GM21447 (cell line): ENCODE measurements at regions not wholly inside any gene's neighbourhood (a gene's known extent, or its start where the extent isn't known, plus 50 kb on each side); places are given as distances from the start of the nearest gene placed in this dataset.
A peak's percentile ranks its signal among the peaks of the same experiment; 100 is the strongest.

Experiments
- ATAC-seq: cut with Tn5 transposase; IDR thresholded peaks from one replicate; pipeline ENCODE4 v1.9.1; 2021; ENCODE audit not compliant: unreplicated experiment

DNA sequence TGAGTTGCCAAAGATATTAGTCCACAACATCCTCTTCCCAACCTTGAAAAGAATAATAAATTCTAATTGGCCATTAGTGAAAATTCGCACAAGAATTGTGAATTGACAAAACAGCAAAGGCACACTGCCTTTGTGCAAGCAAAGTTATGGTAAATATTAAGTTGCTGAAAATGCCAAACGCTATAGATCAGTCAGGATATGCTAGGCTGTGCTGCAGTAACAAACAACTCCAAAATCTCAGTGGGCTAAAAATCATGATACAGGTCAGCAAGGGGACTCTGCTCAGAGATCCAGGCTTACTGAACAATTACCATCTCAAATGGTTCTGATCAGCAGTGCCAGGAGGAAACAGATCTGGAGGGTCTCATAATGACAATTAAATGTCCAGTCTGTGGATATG lies 238.0 kb upstream of the IGF1R start:
- no peak for ATAC-seq

DNA sequence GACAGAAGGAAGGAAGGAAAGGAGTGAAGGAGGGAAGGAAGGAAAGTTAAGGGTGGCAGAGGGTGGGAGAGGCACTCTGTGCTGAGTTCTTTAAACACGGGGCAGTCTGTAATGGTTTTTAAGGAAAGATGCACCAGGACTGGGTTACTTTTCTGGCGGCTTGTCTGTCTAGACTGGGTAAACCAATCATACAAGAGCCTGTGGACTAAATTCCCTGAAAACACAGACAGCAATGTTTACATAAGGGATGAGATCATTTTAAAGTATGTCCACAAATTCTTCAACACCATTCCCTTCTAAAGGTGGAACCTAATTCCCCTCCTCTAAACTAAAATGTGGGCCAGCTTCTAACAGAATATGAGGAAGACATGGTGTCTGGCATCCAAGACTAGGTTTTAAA lies 235.5 kb upstream of the IGF1R start:
- no peak for ATAC-seq

DNA sequence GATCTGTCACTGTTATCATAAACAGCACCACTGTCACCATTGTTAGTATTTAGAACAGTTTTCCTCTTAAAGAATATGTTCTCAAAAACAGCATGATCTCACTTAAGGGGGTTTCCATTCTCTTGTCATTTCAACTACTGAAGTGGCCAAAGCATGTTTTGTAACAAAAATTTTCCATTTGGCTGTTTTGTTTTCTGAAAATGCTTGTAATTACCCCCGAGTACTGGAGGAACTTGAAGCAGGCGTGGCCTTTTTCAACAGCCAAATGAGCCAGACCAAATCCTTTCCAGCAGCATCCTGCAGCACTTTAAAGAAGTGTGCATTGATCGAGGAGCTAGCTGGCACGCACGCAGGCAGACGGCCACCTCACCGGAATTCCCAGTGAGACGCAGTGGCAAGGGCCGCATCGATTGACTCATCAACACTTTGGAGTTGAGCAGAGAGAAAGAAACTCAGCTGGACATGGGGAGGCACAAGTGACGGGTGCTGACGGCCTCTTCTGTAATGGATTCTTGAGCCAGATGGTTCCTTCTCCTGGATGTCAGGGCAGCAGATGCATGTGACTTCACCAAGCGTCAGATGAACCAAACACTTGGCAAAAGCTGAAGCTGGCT lies 234.3 kb upstream of the IGF1R start:
- ATAC-seq, result no peak

DNA sequence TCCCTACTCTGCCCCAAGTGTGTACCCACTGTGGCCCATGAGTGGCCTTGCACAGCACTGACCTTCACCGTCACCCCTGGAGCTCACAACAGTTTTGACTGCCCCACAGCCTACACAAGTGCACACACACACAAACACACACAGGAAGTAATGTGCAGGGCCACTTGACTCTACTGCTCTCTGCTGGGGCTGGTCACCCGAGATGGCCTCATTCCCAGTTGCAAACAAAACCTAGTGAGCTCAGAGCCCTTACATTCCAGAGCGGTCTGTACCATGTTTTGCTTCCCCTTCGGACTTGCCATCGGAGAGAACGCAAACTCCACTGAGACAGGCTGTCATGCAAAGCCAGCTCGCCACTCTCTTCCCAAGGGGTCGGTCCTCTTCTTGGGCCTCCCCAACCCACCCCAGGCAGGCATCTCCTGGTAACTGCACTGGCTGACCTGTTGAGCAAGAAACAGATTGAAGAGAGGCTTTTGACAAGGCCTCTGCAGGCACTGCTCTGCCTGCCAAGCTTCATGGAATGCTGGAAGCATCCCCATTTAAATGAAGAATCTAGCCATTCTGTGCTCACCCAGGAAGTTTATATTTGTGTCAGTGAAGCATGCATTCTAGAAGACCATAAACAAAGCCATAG lies 232.0 kb upstream of the IGF1R start:
- no peak for ATAC-seq

DNA sequence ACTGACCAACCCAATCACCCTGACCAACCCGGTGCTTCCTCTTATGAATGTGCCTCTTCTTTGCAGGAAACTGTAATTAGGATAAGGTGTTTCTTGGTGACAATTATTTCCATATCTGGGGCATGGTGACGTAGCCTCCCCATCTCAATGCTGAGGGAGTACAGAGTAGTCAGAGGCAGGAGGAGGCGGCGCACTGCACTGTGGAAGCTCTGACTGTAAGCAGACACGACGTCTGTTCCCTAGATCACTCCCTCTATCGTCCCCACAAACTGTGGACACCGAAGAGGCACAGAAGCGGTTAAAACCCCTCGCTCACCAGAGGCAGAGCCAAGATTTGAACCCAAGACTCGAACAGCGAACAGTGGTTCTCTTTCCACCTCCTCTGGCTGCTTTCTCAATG lies 231.0 kb upstream of the IGF1R start:
- ATAC-seq, result no peak

DNA sequence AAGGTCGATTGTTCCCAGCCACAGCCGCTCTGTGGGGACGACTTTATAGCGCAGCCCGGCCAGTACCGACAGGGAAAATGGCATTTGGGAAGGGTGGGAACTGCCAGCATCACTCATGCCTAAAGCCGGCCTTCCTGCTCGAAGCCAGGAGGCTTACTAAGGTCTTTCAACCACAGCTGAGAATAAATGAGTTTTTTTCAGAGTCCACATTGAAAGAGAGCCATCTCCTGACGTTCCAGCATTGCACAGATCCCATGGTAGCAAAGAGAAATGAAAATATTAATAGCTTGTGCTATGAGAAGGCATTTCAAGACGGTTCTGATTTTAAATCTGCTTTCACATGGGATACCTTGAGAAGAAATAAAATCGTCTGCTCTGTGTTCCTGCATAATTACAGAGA lies 230.2 kb upstream of the IGF1R start:
- ATAC-seq, result no peak

DNA sequence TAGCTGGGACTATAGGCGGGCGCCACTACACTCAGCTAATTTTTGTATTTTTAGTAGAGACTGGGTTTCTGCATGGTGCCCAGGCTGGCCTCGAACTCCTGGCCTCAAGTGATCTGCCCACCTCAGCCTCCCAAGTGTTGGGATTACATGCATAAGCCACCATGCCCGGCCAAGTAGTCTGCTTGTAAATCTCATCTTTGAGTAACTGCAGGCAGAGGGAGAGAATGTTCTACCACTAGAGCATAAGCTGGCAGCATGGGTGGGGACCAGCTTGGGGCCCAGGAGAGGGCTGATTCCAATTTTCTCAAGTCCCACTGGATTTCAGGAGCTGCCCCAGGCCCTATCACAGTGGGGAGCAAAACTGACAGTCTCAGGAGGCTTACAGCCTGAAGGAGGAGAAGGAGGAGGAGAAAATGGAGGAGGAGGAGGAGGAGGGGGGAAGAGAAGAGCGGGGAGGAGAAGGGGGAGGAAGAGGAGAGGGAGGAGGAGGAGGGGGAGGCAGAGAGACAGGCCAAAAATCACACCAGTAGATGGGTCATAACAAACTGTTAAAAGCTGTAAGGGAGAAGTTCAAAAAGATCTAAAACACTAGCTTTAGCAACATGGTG lies 229.1 kb upstream of the IGF1R start:
- no peak for ATAC-seq

DNA sequence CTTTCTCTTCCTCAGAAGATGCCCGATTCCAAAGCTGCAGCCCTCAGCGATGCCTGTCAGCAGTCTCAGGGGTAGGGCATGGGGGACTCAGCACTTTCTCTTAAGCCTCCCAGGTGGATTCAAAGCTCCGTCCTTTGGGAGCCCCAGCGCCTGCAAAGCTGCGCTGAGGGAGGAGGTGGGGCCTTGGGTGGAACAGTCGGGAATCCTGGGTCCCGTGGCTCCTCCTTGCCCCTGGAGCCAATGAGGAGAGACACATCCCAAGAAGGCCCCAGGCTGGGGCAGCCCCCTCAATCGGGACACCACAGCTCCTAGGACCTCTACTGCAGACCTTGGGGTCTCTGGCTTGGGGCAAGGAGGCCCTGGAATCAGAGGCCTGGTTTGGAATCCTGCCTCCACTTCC lies 227.5 kb upstream of the IGF1R start:
- ATAC-seq, result no peak

DNA sequence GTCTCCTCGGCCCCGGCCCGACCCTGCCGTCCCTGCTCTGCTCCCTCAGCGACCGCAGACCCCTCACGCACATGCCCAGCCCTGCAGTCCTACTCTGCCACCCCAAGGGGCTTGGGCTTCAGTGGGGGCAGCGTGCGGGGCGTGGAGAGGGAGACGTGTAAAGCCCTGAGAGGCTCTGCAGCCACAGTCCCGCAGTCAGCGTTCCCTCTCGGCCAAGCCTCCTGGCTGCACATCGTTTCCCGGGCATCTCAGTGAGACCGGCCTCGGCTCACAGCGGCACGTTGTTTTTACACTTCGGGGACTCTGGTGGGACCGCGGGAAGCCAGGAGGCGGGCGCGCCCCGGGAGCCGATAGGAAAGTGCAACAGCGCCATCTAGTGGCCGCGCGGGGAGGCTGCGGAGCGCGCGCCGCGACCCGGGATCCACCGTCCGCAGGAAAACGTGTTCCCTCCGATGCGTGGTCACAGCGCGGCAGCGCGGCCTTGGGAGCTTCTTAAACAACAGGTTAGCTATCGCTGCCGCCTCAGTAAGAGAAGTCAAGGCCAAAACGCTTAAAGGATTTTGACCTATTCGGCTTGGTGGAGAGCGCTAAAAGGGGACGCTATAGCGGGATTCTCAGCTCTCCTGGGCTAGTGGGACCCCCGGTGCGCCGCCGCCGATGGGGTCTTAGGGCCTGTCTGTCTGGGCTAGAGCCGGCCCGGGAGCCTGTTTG lies 226.8 kb upstream of the IGF1R start:
- ATAC-seq, result peak; percentile 71

DNA sequence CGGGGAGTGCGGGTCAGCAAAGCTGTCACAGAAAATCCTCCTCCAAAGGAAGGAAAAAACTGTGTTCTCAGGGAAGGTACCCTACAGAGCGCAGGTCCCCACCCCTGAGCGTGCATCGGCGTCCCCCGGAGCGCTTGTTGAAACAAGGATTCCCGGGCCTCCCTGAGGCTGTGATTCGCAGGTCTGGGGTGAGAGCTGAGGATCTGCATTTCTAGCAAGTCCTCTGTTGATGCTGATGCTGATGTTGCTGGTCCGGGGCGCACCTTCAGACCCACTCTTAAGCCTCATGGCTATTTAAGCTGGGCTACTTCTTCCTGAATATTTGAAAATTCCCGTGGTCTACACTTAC lies 226.2 kb upstream of the IGF1R start:
- ATAC-seq, result no peak

DNA sequence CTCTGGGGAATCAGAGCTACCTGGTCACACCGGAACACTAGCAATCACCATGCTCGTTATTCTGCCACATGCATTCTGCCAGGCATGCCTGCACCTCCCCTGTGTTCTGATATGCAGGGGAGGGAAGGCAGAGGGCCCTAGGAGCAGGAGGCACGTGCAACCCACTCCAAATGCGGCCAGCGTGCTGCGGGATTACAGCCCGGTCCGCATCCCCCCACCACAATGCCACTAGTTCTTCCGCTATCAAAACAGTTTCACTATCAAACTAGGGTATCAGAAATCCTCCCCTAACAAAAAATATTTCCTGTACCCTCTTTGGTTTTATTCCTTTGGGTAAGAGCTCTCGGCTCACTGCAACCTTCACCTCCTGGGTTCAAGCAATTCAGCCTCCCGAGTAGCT lies 223.2 kb upstream of the IGF1R start:
- no peak for ATAC-seq

DNA sequence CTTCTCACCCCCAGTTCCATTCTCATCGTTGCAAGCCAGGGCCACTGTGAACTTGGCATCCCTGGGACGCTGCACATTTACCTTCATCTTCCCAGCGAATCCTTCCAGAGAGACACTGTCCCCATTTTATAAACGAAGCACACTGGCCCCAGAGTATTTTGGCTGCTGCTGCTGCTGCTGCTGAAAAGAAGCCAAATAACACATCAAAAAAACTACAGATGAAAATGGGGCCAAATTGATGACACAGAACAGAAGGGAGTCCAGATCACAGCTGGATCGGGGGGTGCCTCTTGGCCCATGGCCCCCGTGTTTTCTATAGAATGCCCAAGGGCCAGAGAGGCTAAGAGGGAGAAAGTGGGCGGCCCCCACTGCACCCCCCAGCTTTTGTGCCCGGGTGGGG lies 221.0 kb upstream of the IGF1R start:
- no peak for ATAC-seq

DNA sequence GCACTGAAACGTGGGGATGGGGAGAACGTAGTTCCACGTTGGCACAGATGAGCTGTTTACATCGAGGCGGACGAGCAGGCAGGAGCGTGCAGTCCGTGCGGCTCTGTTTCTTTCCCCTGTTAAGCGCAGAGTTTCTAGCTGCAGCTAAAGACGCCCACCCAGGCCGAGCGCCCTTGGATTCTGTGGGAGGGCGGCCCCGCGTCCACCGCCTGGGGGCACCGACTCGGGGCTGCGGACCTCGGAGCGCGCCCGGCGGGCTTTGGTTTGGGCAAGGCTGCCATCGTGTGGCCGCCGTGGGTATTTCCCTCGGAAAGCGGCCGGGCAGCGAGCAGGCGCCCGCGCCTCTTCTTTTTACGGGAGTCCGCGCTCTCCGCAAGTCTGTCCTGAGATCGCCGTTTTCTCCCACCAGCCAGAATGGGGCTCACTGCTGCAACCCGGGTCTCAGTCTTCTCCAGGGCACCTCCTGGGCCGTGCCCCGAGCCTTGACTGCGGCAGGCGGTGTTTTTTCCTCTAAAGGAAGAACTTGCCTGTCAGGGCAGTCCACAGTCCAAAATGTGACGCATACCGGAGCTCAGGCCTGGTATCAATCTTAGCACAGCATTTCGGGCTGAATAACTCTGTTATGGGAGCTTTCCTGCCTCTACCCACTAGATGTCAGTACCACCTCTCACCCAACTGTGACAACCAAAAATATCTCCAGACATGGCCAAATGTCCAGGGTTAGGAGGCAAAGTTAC lies 219.9 kb upstream of the IGF1R start:
- ATAC-seq, result peak; percentile 95

DNA sequence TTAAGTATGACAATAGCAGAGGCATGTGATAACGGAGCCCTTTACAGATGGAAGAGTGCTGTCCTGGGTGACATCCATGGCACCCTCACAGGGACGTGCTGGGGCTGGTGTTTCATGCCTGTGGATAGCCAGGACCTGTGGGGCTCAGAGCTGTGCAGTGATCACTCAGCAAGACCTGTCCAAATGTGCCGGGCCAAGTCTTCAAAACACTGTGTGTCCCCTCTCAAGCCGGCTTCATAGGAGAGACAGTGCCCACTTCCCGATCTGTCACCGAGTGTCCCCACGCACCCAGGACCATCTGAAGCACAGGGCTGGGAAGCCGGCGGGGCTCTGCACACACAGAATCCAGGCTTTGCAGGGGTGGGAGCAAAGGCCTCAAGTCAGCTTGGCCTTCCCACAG lies 217.2 kb upstream of the IGF1R start:
- no peak for ATAC-seq

DNA sequence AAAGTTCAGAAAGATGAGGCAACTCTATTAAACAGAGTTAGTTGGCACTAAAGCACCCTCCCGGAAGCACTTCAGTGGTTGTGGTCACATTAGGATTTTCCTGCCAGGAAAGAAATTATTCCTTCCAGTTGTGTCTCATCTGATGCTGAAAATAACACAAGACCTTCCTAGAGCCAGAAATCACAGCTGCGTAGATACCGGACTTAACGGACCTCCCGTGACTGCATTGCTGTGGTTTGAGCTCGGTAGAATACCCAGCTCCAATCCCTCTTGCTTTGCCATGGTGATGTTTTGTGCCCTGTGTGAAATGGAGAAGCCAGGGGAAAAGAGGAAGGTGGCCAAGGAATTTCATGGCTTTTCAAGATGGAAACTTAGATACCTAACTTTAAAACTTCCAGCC lies 215.0 kb upstream of the IGF1R start:
- ATAC-seq, result no peak

DNA sequence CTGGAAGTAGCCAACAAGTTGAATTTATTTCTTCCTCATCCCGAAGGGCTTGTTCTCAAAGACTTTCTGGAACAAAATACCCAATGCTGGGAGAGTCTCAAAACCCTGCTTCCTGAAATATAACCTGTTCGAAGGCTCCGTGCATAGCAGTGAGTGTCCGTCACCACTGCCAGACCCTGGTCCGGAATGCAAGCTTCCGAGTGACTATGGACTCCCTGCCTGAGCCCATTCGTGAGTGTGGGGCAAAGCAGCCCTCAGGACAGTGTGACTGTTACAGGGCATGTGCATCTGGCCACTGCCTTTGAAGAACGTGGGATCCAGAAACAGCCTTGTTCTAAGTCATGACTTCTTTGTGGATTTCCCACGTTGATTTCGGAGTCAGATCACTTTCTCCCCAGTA lies 214.5 kb upstream of the IGF1R start:
- no peak for ATAC-seq

DNA sequence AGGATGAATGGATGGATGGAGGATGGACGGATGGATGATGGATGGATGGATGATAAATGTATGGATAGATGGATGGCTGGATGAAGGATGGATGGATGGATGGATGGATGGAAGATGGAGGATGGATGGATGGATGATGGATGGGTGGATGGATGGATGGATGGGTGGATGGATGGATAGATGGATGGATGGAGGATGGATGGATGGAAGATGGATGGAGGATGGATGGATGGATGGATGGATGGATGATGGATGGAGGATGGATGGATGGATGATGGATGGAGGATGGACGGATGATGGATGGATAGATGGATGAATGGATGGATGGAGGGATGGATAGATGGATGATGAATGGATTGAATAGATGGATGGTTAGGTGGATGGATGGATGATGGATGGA lies 210.6 kb upstream of the IGF1R start:
- ATAC-seq, result no peak

DNA sequence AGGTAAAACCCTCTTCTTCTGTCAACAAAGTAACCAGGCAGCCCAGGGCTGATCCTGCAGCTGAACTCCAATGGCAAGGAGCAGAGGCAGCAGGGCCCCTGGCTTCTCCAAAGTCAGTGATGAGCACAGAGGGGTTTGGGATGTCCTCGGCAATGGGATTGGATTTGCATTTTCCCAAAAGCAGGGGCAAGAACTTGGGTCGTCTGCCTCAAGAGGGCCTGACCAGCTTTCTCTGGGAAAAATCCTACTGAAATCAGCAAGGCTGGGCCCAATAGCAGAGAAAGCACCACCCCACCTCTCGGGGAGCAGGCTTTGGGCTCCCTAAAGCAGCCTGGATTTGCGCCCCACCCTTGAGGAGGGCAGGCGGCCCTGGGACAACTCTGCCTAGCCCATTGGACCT lies 210.0 kb upstream of the IGF1R start:
- ATAC-seq, result no peak

DNA sequence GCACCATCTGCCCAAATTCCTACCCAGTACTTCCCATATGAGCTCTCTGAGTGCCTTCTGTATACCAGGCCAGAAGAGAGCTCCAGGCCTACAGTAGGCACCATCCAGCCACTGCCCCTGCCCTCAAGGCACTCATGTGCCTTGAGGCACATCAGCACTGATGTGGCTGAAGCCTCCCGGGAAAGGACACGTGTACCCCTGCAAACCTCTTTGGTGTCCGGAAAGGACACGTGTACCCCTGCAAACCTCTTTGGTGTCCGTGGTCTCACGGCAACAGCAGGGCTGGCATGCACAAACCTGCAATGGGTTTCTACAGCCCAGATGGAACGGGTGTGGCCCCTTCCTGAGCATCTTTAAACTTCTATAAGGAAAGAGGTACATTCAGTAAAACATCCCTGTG lies 209.4 kb upstream of the IGF1R start:
- ATAC-seq, result no peak

DNA sequence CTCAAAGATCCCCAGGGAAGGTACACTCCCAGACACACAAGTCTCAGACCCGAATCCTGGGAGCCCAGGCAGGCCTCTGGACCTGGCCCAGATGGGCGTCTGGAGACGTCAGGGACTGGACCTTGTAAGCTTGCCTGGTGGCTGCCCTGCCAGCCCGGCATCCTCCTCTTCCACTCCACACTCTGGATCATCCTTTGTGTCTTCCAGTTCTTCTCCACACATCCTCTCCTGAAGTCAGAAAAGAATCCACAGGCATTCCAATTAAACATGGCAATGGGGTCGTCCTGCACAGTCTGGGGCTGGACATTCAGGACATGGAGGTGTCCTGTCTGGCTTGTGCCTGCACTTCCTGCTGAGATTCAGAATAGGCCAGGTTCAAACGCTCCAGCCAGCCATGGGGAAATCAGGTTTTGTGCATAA lies 208.8 kb upstream of the IGF1R start:
- no peak for ATAC-seq

DNA sequence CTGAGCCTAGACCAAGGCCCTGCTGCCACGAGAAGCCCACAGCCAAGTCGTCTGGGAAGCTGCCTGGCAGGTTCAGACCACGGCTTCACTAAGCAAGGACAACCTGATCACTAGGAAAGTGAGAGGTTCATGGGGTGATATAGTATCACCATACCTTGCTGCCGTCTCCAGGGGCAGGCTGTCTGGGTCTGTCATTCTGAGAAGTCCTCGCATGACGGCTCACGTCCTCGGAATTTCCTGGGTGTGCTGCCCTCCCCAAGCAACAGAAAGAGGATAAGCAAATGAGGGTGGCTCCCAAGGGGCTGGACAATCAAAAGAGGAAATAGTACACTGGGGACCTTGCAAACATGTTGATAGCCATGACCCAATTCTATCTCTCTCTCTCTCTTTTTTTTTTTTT lies 207.4 kb upstream of the IGF1R start:
- ATAC-seq, result peak; percentile 72

DNA sequence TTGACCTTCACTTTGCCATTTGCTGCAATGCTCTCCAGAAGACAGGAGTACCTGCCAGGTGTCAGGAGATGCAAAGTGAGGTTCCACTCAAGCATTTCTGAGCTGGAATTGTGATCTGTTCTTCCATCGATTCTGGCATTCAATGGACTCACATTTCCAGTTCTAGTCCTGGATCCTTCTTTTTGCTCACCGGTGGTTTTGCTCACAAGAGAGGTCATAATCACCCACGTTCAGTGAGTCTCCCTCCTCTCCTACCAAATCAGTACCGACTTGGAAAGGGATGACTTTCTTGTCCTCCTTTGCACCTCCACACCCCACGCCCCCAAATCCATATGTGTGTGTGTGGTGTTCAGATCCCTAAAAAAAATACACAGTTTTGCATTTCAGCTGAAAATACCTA lies 206.7 kb upstream of the IGF1R start:
- ATAC-seq, result no peak
